ENCODE measurements at regions not wholly inside any gene's neighbourhood (a gene's known extent, or its start where the extent isn't known, plus 50 kb on each side); places are given as distances from the start of the nearest gene placed in this dataset.

- TF ChIP-seq ZFX (IDR thresholded peaks at IDR 0.05; ENCODE audit: borderline replicate concordance) (no peak), CTCF (IDR thresholded peaks at IDR 0.05) (no peak)
- H3K27ac ChIP-seq: no peak overlapping the region
Measured at GRCh38 chr17:22453181-22453580, 760.9 kb downstream of the KCNJ18 start.

- TF ChIP-seq ZFX (IDR thresholded peaks at IDR 0.05; ENCODE audit: borderline replicate concordance) (no peak), CTCF (IDR thresholded peaks at IDR 0.05) (peak; percentile 87)
- no peak overlapping the region for H3K27ac ChIP-seq
Measured at GRCh38 chr17:22454070-22454999, 762.0 kb downstream of the KCNJ18 start.

- no peak overlapping the region for H3K27ac ChIP-seq
- TF ChIP-seq CTCF (IDR thresholded peaks at IDR 0.05) (no peak), ZFX (IDR thresholded peaks at IDR 0.05; ENCODE audit: borderline replicate concordance) (no peak)
Measured at GRCh38 chr17:22459331-22459952, 767.1 kb downstream of the KCNJ18 start.

- no peak for TF ChIP-seq ZFX (IDR thresholded peaks at IDR 0.05; ENCODE audit: borderline replicate concordance)
- no peak for TF ChIP-seq CTCF (IDR thresholded peaks at IDR 0.05)
- no peak overlapping the region for H3K27ac ChIP-seq
Measured at GRCh38 chr17:22459953-22460350, 767.6 kb downstream of the KCNJ18 start.

GRCh38 chr17:22460461-22461063 lies 768.2 kb downstream of the KCNJ18 start:
- no peak for TF ChIP-seq CTCF (IDR thresholded peaks at IDR 0.05)
- TF ChIP-seq ZFX (IDR thresholded peaks at IDR 0.05; ENCODE audit: borderline replicate concordance): no peak
- H3K27ac ChIP-seq: no peak overlapping the region

GRCh38 chr17:22461460-22462145 lies 769.3 kb downstream of the KCNJ18 start:
- no peak for TF ChIP-seq ZFX (IDR thresholded peaks at IDR 0.05; ENCODE audit: borderline replicate concordance)
- TF ChIP-seq CTCF (IDR thresholded peaks at IDR 0.05): no peak
- no peak overlapping the region for H3K27ac ChIP-seq
